HG02571 (cell line): ENCODE measurements at regions not wholly inside any gene's neighbourhood (a gene's known extent, or its start where the extent isn't known, plus 50 kb on each side); places are given as distances from the start of the nearest gene placed in this dataset.

Experiments
- ATAC-seq: cut with Tn5 transposase; IDR thresholded peaks from one replicate; pipeline ENCODE4 v1.9.1; 2021; ENCODE audit warnings: mild to moderate bottlenecking, moderate library complexity; ENCODE audit not compliant: unreplicated experiment

- no peak for ATAC-seq
Observed at GRCh38 chr2:15776992-15777702, 163.2 kb upstream of the MYCN start.

- no peak for ATAC-seq
Observed at GRCh38 chr2:15777795-15778371, 162.5 kb upstream of the MYCN start.

- ATAC-seq, result no peak
Observed at GRCh38 chr2:15778529-15779219, 161.7 kb upstream of the MYCN start.

GRCh38 chr2:15779381-15780041 lies 160.8 kb upstream of the MYCN start:
- ATAC-seq, result no peak

GRCh38 chr2:15780234-15780633 lies 160.1 kb upstream of the MYCN start:
- no peak for ATAC-seq

- no peak for ATAC-seq
Observed at GRCh38 chr2:15780912-15781574, 159.3 kb upstream of the MYCN start.

GRCh38 chr2:15782009-15782751 lies 158.2 kb upstream of the MYCN start:
- ATAC-seq, result no peak

GRCh38 chr2:15782769-15783294 lies 157.5 kb upstream of the MYCN start:
- ATAC-seq, result no peak

GRCh38 chr2:15783489-15783888 lies 156.9 kb upstream of the MYCN start:
- ATAC-seq, result no peak

GRCh38 chr2:15784106-15784885 lies 156.1 kb upstream of the MYCN start:
- no peak for ATAC-seq

GRCh38 chr2:15784886-15785801 lies 155.2 kb upstream of the MYCN start:
- no peak for ATAC-seq

- ATAC-seq, result no peak
Observed at GRCh38 chr2:15786003-15786654, 154.2 kb upstream of the MYCN start.

- ATAC-seq, result no peak
Observed at GRCh38 chr2:15786901-15787300, 153.4 kb upstream of the MYCN start.

- no peak for ATAC-seq
Observed at GRCh38 chr2:15787535-15788454, 152.6 kb upstream of the MYCN start.

- no peak for ATAC-seq
Observed at GRCh38 chr2:15788455-15788829, 151.9 kb upstream of the MYCN start.

GRCh38 chr2:15788830-15789229 lies 151.5 kb upstream of the MYCN start:
- ATAC-seq, result no peak
